ENCODE measurements at regions not wholly inside any gene's neighbourhood (a gene's known extent, or its start where the extent isn't known, plus 50 kb on each side); places are given as distances from the start of the nearest gene placed in this dataset.

GRCh38 chr13:80979035-80979641 lies 638.2 kb upstream of the SPRY2 start:
- H3K79me2 ChIP-seq: no peaks in the 10 kb centered on the region
- no peak overlapping the region for H3K27ac ChIP-seq
- H2AFZ ChIP-seq: no peak overlapping the region
- H3K4me3 ChIP-seq: no peak overlapping the region
- no peaks in the 10 kb centered on the region for H3K9me3 ChIP-seq (ENCODE audit: low read depth)
- H3K36me3 ChIP-seq (replicated peaks; ENCODE audit: insufficient read depth, low read depth): no peaks in the 10 kb centered on the region
- TF ChIP-seq EZH2 (IDR thresholded peaks at IDR 0.05; ENCODE audit: borderline replicate concordance) (no peak), CTCF (IDR thresholded peaks at IDR 0.05; ENCODE audit: poor library complexity) (peak; percentile 83)
- DNase-seq (ENCODE audit: low spot score): peak; percentile 80
- H3K4me2 ChIP-seq: no peak overlapping the region
- H3K27me3 ChIP-seq: no peaks in the 10 kb centered on the region
- 39% methylated on average over 9 of the region's 9 CpGs for WGBS (ENCODE audit: low lambda C conversion rate, missing lambda C conversion rate)
- H3K9me2 ChIP-seq (replicated peaks; ENCODE audit: insufficient read depth): no peaks in the 10 kb centered on the region
- no peaks in the 10 kb centered on the region for H4K20me1 ChIP-seq (ENCODE audit: insufficient read depth, poor library complexity, severe bottlenecking)
- H3K4me1 ChIP-seq (ENCODE audit: insufficient read depth): no peaks in the 10 kb centered on the region

- no peaks in the 10 kb centered on the region for H3K27me3 ChIP-seq
- TF ChIP-seq EZH2phosphoT487 (IDR thresholded peaks at IDR 0.05; ENCODE audit: low read depth, severe bottlenecking, unreplicated experiment) (no peak), EZH2 (IDR thresholded peaks at IDR 0.05; ENCODE audit: borderline replicate concordance) (no peak), CTCF (IDR thresholded peaks at IDR 0.05; ENCODE audit: poor library complexity) (no peak)
- no peaks in the 10 kb centered on the region for H3K9me3 ChIP-seq (ENCODE audit: low read depth)
- whole genome bisulfite sequencing (ENCODE audit: low lambda C conversion rate, missing lambda C conversion rate): 92% methylated on average over 4 of the region's 4 CpGs
- H3K9me2 ChIP-seq (replicated peaks; ENCODE audit: insufficient read depth): no peaks in the 10 kb centered on the region
- no peak overlapping the region for H3K27ac ChIP-seq
- no peaks in the 10 kb centered on the region for H3K36me3 ChIP-seq (replicated peaks; ENCODE audit: insufficient read depth, low read depth)
- no peak for DNase-seq (ENCODE audit: low spot score)
- H3K4me2 ChIP-seq: no peak overlapping the region
- H3K4me3 ChIP-seq: no peak overlapping the region
- H2AFZ ChIP-seq: no peak overlapping the region
- no peaks in the 10 kb centered on the region for H3K4me1 ChIP-seq (ENCODE audit: insufficient read depth)
- H4K20me1 ChIP-seq (ENCODE audit: insufficient read depth, poor library complexity, severe bottlenecking): no peaks in the 10 kb centered on the region
- H3K79me2 ChIP-seq: no peaks in the 10 kb centered on the region
Observed at GRCh38 chr13:80977168-80977567, 636.2 kb upstream of the SPRY2 start.

GRCh38 chr13:80975903-80976302 lies 635.0 kb upstream of the SPRY2 start:
- no peak for TF ChIP-seq EZH2phosphoT487 (IDR thresholded peaks at IDR 0.05; ENCODE audit: low read depth, severe bottlenecking, unreplicated experiment)
- TF ChIP-seq CTCF (IDR thresholded peaks at IDR 0.05; ENCODE audit: poor library complexity): no peak
- TF ChIP-seq EZH2 (IDR thresholded peaks at IDR 0.05; ENCODE audit: borderline replicate concordance): no peak
- Histone ChIP-seq H3K4me2 (no peak overlapping the region), H3K79me2 (no peaks in the 10 kb centered on the region), H2AFZ (no peak overlapping the region), H4K20me1 (ENCODE audit: insufficient read depth, poor library complexity, severe bottlenecking) (no peaks in the 10 kb centered on the region), H3K4me3 (no peak overlapping the region), H3K27ac (no peak overlapping the region), H3K36me3 (replicated peaks; ENCODE audit: insufficient read depth, low read depth) (no peaks in the 10 kb centered on the region), H3K27me3 (no peaks in the 10 kb centered on the region), H3K9me2 (replicated peaks; ENCODE audit: insufficient read depth) (no peaks in the 10 kb centered on the region), H3K4me1 (ENCODE audit: insufficient read depth) (no peaks in the 10 kb centered on the region), H3K9me3 (ENCODE audit: low read depth) (no peaks in the 10 kb centered on the region)
- 78% methylated on average over 4 of the region's 4 CpGs for WGBS (ENCODE audit: low lambda C conversion rate, missing lambda C conversion rate)
- DNase-seq (ENCODE audit: low spot score): peak; percentile 22

- TF ChIP-seq EZH2 (IDR thresholded peaks at IDR 0.05; ENCODE audit: borderline replicate concordance) (no peak), CTCF (IDR thresholded peaks at IDR 0.05; ENCODE audit: poor library complexity) (no peak), EZH2phosphoT487 (IDR thresholded peaks at IDR 0.05; ENCODE audit: low read depth, severe bottlenecking, unreplicated experiment) (no peak)
- Histone ChIP-seq H3K9me2 (replicated peaks; ENCODE audit: insufficient read depth) (no peaks in the 10 kb centered on the region), H3K36me3 (replicated peaks; ENCODE audit: insufficient read depth, low read depth) (no peaks in the 10 kb centered on the region), H3K79me2 (no peaks in the 10 kb centered on the region), H3K4me1 (ENCODE audit: insufficient read depth) (no peaks in the 10 kb centered on the region), H3K27ac (no peak overlapping the region), H3K4me2 (no peak overlapping the region), H3K9me3 (ENCODE audit: low read depth) (no peaks in the 10 kb centered on the region), H3K4me3 (no peak overlapping the region), H4K20me1 (ENCODE audit: insufficient read depth, poor library complexity, severe bottlenecking) (no peaks in the 10 kb centered on the region), H2AFZ (no peak overlapping the region), H3K27me3 (no peaks in the 10 kb centered on the region)
- no peak for DNase-seq (ENCODE audit: low spot score)
- WGBS (ENCODE audit: low lambda C conversion rate, missing lambda C conversion rate): 90% methylated on average over 2 of the region's 2 CpGs
Observed at GRCh38 chr13:80973721-80974120, 632.8 kb upstream of the SPRY2 start.

Data from hepatocyte (in vitro differentiated cells).